B cell (primary cell): ENCODE measurements at regions not wholly inside any gene's neighbourhood (a gene's known extent, or its start where the extent isn't known, plus 50 kb on each side); places are given as distances from the start of the nearest gene placed in this dataset.

Source experiments
- CTCF ChIP-seq: fragments of 200-600 bp; IDR thresholded peaks from one replicate; pipeline ENCODE4 v1.8.0; 2022; ENCODE audit warnings: antibody characterized with exemption, mild to moderate bottlenecking
- EZH2 ChIP-seq: IDR thresholded peaks from 2 replicates; pipeline ENCODE4 v1.6.1; 2012; ENCODE audit warnings: borderline replicate concordance, low read depth, mild to moderate bottlenecking, moderate library complexity, low read length; ENCODE audit not compliant: insufficient read depth, poor library complexity, severe bottlenecking

- TF ChIP-seq CTCF (no peak), EZH2 (no peak)
Observed at GRCh38 chr3:7854266-7854665, 647.4 kb upstream of the LMCD1 start.
